ENCODE measurements at regions not wholly inside any gene's neighbourhood (a gene's known extent, or its start where the extent isn't known, plus 50 kb on each side); places are given as distances from the start of the nearest gene placed in this dataset.
"Not testable (repeated sequence)": the region's sequence is repeated elsewhere in the genome, so short reads cannot be mapped to it uniquely, and the experiment has no call there.

- H3K9me3 Mint-ChIP-seq (ENCODE audit: low read depth); H3K4me3 Mint-ChIP-seq; H3K36me3 Mint-ChIP-seq; H3K27ac Mint-ChIP-seq; CTCF ChIA-PET; ATAC-seq; H3K4me1 Mint-ChIP-seq; DNase-seq; H3K27me3 Mint-ChIP-seq: not testable (repeated sequence)
These were observed 215.0 kb downstream of the STIM2 start for GRCh38 chr4:27075603-27076002.

DNA sequence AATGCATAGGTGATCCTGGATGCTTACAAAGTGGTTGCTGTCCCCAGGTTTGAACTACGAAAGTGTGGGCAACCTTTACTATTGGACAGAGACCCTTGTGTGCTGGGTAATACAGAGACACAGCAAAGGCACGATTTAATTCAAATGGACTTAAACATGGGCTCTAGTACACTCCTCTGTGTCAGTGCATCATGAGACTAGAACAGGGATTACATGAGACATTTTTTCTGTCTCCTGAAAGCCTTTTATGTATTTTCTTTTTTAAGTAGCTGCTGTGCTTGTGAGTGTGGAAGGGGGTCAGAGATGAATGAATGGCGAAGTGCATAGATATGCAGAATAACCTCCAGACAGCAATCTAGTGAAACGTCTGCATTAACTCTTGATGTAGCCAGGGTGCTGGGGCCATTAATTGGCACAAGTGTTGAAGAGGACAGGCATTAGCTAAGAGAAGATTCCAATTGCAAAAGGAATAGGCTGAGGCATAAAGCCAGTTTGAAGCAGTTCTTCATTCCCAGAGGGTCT, 218.4 kb downstream of the STIM2 start:
- Mint-ChIP-seq H3K27ac (no peak overlapping the region), H3K36me3 (no peaks in the 10 kb centered on the region), H3K4me1 (no peaks in the 10 kb centered on the region), H3K9me3 (ENCODE audit: low read depth) (no peaks in the 10 kb centered on the region), H3K27me3 (peaks cover 15% of the 10 kb centered on the region), H3K4me3 (no peak overlapping the region)
- DNase-seq = peak; percentile 18
- CTCF ChIA-PET = no interaction called here
- no peak for ATAC-seq

DNA sequence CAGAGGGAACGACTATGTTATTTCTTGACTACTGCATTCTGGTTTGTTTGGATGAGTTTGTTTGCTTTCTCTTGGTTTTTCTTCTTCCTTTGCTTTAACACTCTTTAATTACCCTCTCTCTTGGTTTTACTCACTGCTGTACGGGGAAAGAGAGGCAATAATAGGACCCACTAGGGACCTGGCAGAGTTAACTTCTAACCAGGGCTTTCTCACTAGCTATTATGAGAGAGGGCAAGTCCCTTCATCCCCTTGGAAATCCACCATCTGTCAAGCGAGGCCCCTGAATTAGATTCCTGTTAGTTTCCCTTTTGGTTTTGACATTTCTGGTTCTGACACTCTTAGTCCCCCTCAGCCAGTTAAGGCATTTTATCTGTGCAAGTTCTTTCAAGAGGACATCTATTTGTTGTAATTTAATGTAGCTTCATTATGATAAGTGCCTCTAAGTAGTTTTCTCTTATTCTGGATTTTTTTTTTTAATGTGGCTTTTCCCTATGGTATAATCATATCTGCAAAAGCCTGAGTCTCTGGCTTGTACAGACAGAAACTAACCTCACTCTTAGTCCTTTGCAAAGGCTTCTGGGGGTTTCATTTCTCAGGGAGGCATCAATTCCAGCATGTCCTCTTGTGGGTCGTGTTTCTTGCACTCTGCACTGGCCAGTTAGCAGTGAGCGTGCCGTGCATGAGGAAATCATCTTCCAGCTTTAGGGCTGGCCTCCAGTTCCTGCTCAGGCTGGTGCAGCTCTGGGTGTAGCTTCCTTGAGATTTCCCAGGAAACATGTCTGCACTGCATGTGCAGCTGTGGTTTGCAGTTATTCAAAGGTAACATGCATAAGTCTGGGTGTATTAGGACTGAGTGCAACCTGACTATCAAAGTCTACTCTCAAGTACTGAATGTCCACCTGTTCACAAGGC, 221.3 kb downstream of the STIM2 start:
- peaks cover 41% of the 10 kb centered on the region for H3K27me3 Mint-ChIP-seq
- H3K9me3 Mint-ChIP-seq (ENCODE audit: low read depth) = no peaks in the 10 kb centered on the region
- no peak overlapping the region for H3K27ac Mint-ChIP-seq
- DNase-seq = peak; percentile 32
- no peak for ATAC-seq
- H3K4me1 Mint-ChIP-seq = peaks cover 5% of the 10 kb centered on the region
- CTCF ChIA-PET = no interaction called here
- H3K4me3 Mint-ChIP-seq = no peak overlapping the region
- H3K36me3 Mint-ChIP-seq = no peaks in the 10 kb centered on the region

- H3K4me1 Mint-ChIP-seq = peaks cover 5% of the 10 kb centered on the region
- no peaks in the 10 kb centered on the region for H3K36me3 Mint-ChIP-seq
- no peak overlapping the region for H3K27ac Mint-ChIP-seq
- peaks cover 43% of the 10 kb centered on the region for H3K27me3 Mint-ChIP-seq
- DNase-seq = no peak
- CTCF ChIA-PET = no interaction called here
- H3K9me3 Mint-ChIP-seq (ENCODE audit: low read depth) = no peaks in the 10 kb centered on the region
- H3K4me3 Mint-ChIP-seq = no peak overlapping the region
- ATAC-seq = no peak
These were observed 222.1 kb downstream of the STIM2 start for GRCh38 chr4:27082776-27083175.

DNA sequence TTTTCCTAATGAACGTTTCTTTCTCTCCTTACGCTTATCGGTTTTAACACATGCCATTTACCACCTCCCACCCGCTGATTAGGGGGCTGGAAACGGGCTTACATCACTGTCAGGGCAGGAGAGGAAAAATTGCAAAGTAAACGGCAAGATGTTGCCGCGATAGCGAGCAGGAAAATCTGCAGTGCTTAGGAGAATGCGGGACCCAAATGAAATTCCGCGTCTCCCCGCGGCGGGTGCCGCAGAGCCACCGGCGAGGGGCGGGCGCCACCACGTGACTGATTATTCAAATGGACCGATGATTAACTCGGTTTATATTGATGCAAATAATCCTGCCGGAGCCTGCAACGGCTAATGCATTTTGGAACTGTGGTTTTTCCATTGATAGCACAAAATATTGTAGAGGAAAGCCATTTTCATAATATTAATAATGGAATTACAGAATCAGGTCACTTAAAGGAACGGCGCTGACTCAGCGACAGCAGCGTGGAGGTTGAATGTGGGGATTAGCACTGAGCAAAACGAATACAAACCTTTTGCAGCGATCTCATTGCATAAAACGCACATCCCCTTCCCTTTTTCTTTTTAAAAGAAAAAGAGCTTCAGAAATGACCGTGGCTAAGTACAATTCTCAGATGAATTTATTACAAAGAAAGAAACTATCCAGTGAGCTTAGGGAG, 224.2 kb downstream of the STIM2 start:
- ATAC-seq (no peak), DNase-seq (no peak)
- Mint-ChIP-seq H3K4me3 (no peak overlapping the region), H3K27ac (no peak overlapping the region), H3K27me3 (peaks cover 48% of the 10 kb centered on the region), H3K4me1 (peaks cover 5% of the 10 kb centered on the region), H3K9me3 (ENCODE audit: low read depth) (no peaks in the 10 kb centered on the region), H3K36me3 (no peaks in the 10 kb centered on the region)
- CTCF ChIA-PET = interaction anchor here (1.4 kb wide), 1 partner anchor 36 kb away, joined by 3 read pairs; no protein-coding TSS in a partner anchor

GRCh38 chr4:27085396-27085795, 224.8 kb downstream of the STIM2 start:
- peaks cover 48% of the 10 kb centered on the region for H3K27me3 Mint-ChIP-seq
- ATAC-seq = no peak

DNA sequence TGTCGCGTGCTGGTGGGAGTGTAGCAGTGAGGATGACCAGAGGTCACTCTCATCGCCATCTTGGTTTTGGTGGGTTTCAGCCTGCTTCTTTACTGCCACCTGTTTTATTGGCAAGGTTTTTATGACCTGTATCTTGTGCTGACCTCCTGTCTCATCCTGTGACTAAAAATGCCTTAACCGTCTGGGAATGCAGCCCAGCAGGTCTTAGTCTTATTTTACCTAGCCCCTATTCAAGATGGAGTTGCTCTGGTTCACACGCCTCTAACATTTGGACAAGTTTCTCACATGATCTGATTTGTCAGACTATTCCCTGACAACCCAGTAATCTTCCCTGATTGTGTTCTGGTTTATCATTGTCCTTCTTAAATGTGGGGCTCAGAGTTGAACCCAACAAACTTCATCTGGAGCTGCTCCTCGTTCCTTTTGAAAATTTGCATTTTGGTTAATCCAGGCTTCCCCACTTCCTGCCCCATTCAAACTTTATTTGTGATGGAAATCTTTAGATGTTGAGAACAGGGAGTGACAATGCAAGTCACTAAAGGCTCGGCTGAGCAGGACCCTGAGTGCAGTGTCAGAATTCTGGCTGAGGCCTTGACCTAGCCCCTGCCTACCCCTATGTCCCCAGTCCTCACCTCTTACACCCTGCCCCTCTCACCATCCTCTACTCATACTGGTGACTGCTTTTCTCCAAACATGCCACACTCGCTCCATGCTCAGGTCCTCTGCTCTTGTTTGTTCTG, 226.8 kb downstream of the STIM2 start:
- H3K27ac Mint-ChIP-seq = no peak overlapping the region
- peaks cover 5% of the 10 kb centered on the region for H3K4me1 Mint-ChIP-seq
- H3K9me3 Mint-ChIP-seq (ENCODE audit: low read depth) = no peaks in the 10 kb centered on the region
- H3K4me3 Mint-ChIP-seq = no peak overlapping the region
- CTCF ChIA-PET = no interaction called here
- ATAC-seq (no peak), DNase-seq (peak; percentile 3)
- no peaks in the 10 kb centered on the region for H3K36me3 Mint-ChIP-seq
- peaks cover 48% of the 10 kb centered on the region for H3K27me3 Mint-ChIP-seq

More at GRCh38 chr4:27085396-27085795, 224.8 kb downstream of the STIM2 start:
- no peak overlapping the region for H3K27ac Mint-ChIP-seq
- no peak for DNase-seq
- peaks cover 5% of the 10 kb centered on the region for H3K4me1 Mint-ChIP-seq
- no peaks in the 10 kb centered on the region for H3K9me3 Mint-ChIP-seq (ENCODE audit: low read depth)
- CTCF ChIA-PET = interaction anchor here (1.4 kb wide), 1 partner anchor 37 kb away, joined by 3 read pairs; no protein-coding TSS in a partner anchor
- H3K36me3 Mint-ChIP-seq = no peaks in the 10 kb centered on the region
- no peak overlapping the region for H3K4me3 Mint-ChIP-seq

GRCh38 chr4:27088491-27088890, 227.8 kb downstream of the STIM2 start:
- H3K4me1 Mint-ChIP-seq = peaks cover 5% of the 10 kb centered on the region
- DNase-seq (no peak), ATAC-seq (no peak)
- peaks cover 42% of the 10 kb centered on the region for H3K27me3 Mint-ChIP-seq
- H3K9me3 Mint-ChIP-seq (ENCODE audit: low read depth) = no peaks in the 10 kb centered on the region
- H3K27ac Mint-ChIP-seq = no peak overlapping the region
- H3K4me3 Mint-ChIP-seq = no peak overlapping the region
- CTCF ChIA-PET = interaction anchor here (0.5 kb wide), 1 partner anchor 645 kb away, joined by 3 read pairs; no protein-coding TSS in a partner anchor
- no peaks in the 10 kb centered on the region for H3K36me3 Mint-ChIP-seq

GRCh38 chr4:27089186-27089585, 228.5 kb downstream of the STIM2 start:
- no peak for DNase-seq
- CTCF ChIA-PET = interaction anchor here (0.5 kb wide), 1 partner anchor 645 kb away, joined by 3 read pairs; no protein-coding TSS in a partner anchor
- H3K4me1 Mint-ChIP-seq = peaks cover 5% of the 10 kb centered on the region
- no peaks in the 10 kb centered on the region for H3K36me3 Mint-ChIP-seq
- no peak overlapping the region for H3K27ac Mint-ChIP-seq
- H3K9me3 Mint-ChIP-seq (ENCODE audit: low read depth) = no peaks in the 10 kb centered on the region
- no peak for ATAC-seq
- peaks cover 35% of the 10 kb centered on the region for H3K27me3 Mint-ChIP-seq
- no peak overlapping the region for H3K4me3 Mint-ChIP-seq

DNA sequence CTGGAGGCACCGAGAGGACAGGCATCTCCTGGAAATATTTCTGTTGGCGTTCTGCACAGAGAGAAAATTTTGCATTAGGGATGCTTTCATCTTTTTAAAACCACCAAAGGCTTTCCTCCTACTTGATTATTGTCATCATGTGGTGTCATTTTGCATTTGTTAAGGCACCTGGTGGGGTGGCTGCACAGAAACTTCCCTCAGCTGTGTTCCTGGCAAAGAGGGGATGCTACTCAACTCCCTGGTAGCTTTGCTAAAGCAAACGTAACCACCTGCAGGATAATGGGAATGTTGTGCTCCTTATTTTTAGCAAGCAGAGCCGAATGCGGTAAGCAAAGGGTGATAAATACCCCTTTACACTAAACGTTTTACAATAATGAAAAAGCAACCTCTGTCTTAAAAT, 229.8 kb downstream of the STIM2 start:
- peaks cover under 1% of the 10 kb centered on the region for H3K4me1 Mint-ChIP-seq
- DNase-seq (no peak), ATAC-seq (no peak)
- no peak overlapping the region for H3K27ac Mint-ChIP-seq
- H3K9me3 Mint-ChIP-seq (ENCODE audit: low read depth) = no peaks in the 10 kb centered on the region
- CTCF ChIA-PET = no interaction called here
- peaks cover 23% of the 10 kb centered on the region for H3K27me3 Mint-ChIP-seq
- no peak overlapping the region for H3K4me3 Mint-ChIP-seq
- H3K36me3 Mint-ChIP-seq = no peaks in the 10 kb centered on the region

GRCh38 chr4:27094224-27094623, 233.6 kb downstream of the STIM2 start:
- no peaks in the 10 kb centered on the region for H3K36me3 Mint-ChIP-seq
- peaks cover 4% of the 10 kb centered on the region for H3K27me3 Mint-ChIP-seq
- H3K9me3 Mint-ChIP-seq (ENCODE audit: low read depth) = no peaks in the 10 kb centered on the region
- H3K27ac Mint-ChIP-seq = no peak overlapping the region
- no peaks in the 10 kb centered on the region for H3K4me1 Mint-ChIP-seq
- DNase-seq (no peak), ATAC-seq (no peak)
- no peak overlapping the region for H3K4me3 Mint-ChIP-seq
- CTCF ChIA-PET = no interaction called here

- H3K27me3 Mint-ChIP-seq = peaks cover 4% of the 10 kb centered on the region
- H3K4me1 Mint-ChIP-seq = no peaks in the 10 kb centered on the region
- no peaks in the 10 kb centered on the region for H3K9me3 Mint-ChIP-seq (ENCODE audit: low read depth)
- DNase-seq (no peak), ATAC-seq (no peak)
- H3K4me3 Mint-ChIP-seq = no peak overlapping the region
- H3K36me3 Mint-ChIP-seq = no peaks in the 10 kb centered on the region
- H3K27ac Mint-ChIP-seq = no peak overlapping the region
- CTCF ChIA-PET = no interaction called here
These were observed 234.1 kb downstream of the STIM2 start for GRCh38 chr4:27094783-27095182.

DNA sequence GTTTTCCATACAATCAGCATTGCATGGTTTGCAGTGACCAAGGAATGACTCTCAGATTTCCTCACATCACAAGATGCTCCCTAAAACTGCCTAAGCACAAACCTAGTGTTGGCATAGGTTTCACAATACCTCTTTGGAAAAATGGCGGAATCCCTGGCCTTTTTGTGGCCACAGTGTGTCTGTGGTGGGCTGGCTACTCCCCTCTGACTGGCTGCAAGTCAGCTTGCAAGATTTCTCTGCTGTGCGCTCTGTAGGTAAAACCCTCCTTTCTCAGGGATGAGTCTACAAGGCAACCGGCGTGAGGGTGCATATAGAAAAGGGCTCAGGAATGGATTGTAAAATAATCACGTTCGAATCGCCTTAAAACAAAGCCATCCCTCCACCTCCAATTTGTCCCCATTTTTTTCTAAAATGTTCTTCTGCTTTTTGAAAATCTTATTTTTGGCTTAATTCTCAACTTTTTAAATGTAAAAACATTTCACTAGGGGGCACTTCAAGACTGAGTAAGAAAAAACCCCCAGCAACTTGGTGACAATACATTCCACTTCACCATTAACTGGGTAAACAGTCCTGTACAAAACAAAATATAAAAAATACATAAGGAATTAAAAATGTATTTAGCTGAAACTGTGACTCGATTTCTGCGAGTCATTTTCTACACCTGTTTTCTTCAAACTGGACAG, 235.6 kb downstream of the STIM2 start:
- DNase-seq (no peak), ATAC-seq (no peak)
- CTCF ChIA-PET = no interaction called here
- H3K36me3 Mint-ChIP-seq = no peaks in the 10 kb centered on the region
- peaks cover 4% of the 10 kb centered on the region for H3K27me3 Mint-ChIP-seq
- H3K4me3 Mint-ChIP-seq = no peak overlapping the region
- no peak overlapping the region for H3K27ac Mint-ChIP-seq
- no peaks in the 10 kb centered on the region for H3K9me3 Mint-ChIP-seq (ENCODE audit: low read depth)
- H3K4me1 Mint-ChIP-seq = no peaks in the 10 kb centered on the region
